GM19467 (cell line): ENCODE measurements at regions not wholly inside any gene's neighbourhood (a gene's known extent, or its start where the extent isn't known, plus 50 kb on each side); places are given as distances from the start of the nearest gene placed in this dataset.

Experiments
- ATAC-seq: cut with Tn5 transposase; IDR thresholded peaks from one replicate; pipeline ENCODE4 v1.9.1; 2021; ENCODE audit warnings: mild to moderate bottlenecking, moderate library complexity; ENCODE audit not compliant: unreplicated experiment

DNA sequence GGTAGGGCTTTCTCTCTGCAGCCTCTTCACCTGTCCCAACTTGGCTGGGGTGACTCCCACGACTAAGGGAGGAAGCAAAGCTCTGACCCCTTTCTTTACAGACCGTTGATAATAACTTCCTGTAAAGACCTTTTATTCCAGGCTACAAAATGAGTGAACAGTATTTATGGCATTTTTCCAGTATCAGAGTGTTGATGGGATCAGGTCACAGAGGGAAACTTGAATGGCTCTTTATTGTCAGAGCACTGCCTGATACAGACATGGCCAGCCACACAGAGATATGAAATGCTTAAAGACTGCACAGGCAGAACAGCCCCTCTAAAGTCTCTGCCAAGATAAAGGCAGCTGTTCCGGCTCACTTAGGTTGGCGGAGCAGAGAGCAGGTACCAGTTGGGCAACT lies 1033.9 kb upstream of the NR2F2 start:
- no peak for ATAC-seq

DNA sequence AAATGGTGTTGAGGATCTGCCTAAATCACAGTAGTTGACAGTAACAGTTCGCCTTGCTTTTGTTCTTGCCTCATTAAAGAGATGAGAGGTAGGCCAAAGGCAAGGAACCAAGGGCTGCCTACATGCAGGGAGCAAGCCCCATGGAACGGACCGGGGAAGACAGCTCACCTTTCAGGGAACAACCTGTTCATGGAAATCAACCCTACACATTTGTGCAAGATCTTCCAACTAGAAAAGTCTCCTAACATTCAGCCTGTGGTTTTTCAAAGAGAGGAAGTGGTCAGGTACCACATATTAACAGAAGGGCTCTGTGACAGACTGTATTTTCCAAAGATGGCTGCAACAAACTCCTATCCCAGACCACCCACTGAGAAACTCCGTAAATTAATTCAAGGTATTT lies 1031.8 kb upstream of the NR2F2 start:
- no peak for ATAC-seq

DNA sequence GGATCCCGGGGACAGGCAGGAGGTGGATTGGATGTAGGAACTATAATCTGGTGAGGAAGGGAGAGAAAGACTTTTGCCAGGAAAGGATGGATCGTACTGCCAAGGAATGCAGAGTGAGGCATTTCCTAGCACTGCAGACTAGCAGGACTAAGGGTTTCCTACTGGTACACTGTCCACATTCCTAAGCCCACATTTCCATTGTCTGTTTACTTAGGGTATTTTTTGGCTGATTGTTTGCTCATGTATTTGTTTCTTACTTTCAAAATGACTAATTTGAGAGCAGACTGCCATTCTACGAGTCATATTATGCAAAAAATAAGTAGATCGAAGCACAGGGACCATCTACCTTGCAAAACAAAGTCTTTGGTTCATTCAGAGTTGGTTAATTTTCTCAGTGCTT lies 1029.5 kb upstream of the NR2F2 start:
- ATAC-seq = no peak

DNA sequence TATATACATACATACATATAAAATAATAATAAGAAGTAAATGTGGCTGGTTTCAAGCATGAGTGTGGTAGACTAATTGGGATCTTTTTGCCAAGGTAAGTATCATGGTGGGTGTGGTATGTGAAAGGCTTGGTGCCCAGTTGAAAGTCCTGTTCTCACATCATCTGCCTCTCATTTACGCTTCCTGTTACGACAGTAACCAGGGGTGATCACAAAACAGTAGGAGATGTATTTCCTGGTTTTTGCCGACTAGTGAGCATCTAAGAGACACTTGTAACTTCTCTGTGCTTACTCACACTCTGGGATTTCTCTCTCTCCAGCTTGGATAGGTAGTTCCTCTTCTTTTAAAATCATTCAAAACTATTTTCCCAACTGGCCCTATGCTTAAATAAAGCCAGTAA lies 1028.3 kb upstream of the NR2F2 start:
- ATAC-seq = no peak

DNA sequence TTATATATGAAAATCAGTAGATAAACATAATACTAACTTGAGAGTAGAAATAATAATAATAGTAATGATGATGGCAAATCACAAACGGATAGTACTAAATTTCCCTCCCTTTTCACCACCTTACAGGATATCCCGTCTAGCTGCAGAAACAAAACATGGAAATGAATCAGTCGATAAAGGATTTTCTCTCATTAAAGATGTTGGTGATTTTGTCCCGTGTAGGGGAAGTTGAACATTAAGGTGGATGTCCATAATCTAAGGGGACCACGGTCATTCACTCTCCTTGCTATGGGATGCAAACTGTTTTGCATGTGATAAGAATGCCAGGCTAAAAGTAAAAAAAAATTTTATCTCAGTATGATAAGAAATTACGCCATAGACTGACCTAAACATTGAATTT lies 1027.7 kb upstream of the NR2F2 start:
- ATAC-seq = no peak

DNA sequence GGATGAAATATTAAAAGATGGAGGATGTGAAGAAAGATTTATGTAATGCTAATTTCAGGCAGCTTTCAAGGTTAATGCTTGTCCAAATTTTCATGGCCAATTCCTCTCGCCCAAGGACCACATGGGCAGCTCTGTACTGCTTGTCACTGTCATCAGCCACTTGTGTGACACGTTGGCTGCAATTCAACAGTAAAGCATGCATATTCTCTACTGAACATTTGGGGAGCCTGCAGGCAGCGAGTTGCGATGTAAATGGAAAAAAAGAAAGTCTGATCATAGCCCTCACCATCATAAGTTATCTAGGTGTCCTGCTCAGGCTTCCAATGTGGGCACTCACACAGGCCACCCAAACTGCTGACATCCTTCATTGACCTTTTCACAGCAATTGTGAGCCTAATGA lies 1026.8 kb upstream of the NR2F2 start:
- no peak for ATAC-seq

DNA sequence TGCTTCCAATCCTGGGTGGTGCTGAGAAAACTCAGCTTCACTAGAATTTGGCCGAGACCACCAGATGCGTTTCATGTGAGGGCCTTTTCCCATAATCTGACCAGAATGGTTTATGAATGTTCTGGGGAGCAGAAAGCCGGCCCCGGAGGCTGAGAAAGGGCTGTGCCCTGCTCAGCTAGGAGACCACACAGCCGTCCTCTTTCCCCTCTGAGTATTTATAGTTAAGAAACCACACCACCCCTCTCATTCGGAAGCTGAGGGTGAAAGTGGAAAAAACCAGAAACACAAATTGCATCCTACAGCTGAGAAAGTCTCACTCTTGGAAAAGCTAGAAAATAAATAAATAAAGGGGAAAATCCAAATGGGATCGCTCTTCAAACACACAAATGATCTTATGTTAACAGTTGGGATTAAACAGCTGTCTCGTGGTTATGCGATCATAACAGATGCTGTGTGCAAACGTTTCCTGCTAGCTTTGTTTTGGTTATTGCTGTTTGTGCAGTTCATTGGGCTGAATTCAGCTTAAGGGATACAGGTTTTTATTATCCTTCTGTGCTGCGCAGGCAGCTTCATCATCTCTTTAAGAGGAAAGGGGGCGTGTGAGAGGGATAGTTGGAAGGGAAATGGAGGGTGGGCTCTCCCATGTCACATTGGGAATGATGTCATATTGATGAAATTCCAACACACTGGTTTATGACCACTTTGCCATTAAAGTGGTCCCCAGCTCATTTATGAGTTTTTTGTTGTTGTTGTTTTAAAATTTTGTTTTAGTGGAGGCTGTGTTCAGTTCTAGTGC lies 1026.2 kb upstream of the NR2F2 start:
- ATAC-seq = no peak

DNA sequence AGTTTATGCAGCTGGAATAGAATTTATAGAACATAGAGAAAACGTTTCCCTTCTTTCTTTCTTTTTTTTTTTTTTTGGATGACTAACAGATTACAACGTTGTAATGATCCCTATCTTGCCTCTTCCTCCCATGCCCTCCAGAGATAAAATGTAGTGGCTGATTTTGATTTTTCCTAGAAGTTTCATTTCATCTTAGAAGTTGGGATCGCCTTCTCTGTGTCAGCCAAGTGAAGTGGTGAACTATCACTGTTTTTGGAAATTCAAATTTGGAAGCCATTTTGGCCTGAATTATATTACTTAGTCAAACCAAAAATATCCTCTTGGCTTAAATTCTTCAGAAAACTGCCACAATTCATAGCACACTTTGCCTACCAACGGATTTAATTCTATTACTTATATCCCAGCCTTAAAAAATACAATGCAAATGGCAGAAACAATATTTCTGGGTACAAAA lies 1025.5 kb upstream of the NR2F2 start:
- no peak for ATAC-seq

DNA sequence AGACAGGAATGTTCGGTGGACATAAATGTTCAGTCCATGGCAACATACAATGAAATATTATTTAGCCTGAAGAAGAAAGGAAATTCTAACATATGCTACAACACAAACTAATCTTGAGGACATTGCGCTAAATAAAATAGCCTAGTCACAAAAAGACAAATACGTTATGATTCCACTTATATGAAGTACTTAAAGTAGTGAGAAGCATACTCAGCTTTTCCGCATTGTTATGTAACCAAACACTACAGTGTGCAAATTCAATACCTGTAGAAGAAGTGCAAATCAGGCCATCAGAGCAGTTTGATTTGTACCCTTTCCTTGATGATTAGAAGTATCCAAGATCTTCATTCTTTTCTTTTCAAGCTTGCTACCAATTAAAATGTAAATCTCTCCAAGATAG lies 1023.4 kb upstream of the NR2F2 start:
- no peak for ATAC-seq

DNA sequence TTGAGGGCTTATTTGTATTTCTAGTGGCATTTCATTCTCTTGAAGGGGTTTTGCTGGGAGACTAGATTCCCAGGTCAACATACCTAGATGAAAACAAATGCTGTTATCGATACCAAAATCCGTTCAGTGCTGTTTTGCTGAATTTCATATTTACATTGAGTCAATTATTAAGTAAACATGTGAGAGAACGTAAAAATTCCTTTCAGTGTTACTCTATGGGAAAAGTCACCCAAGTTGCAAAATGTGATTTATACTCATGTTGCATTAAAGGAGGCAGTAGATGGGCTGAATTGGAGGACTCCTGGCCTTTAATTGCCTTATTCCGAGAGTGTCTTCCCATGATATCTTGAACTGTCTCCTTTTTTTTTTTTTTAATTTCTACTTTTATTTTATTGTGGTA lies 1011.3 kb upstream of the NR2F2 start:
- ATAC-seq = no peak

DNA sequence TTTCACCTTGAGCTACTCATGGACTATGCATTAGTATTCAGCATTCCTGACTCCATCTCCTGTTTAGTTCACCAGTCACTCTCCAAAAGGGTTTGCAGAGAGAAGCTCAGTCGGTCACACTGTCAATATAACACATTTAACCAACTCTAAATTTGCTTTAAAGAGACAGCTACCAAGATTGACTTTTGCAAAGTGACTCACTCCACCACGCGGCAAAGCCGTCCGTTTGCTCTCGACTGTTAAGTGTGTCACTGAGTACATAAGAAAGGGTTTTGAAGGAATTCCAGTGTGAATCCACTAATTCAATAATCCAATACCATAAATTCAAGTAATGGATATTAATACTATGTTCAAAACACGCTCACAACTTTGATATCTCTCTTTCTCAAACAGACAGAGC lies 1006.7 kb upstream of the NR2F2 start:
- ATAC-seq = no peak

DNA sequence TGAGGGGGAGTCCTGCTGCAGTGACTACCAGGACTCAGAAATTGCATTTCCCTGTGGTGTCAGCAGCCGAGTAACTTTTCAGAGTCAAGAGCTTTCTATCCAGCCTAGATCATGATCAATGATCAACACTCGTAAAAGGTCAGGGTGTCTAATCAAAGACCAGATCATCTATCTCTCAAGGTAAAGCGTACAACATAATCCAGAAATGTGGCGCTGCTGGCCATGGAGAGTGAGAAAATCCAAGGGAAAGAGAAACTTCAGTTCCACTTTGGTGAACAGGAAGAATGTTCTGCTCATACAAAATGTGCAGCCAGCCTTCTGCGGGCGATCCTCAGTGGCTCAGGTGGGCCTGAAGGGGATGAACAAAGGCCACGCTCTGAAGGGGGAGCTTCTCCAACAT lies 1005.8 kb upstream of the NR2F2 start:
- no peak for ATAC-seq

DNA sequence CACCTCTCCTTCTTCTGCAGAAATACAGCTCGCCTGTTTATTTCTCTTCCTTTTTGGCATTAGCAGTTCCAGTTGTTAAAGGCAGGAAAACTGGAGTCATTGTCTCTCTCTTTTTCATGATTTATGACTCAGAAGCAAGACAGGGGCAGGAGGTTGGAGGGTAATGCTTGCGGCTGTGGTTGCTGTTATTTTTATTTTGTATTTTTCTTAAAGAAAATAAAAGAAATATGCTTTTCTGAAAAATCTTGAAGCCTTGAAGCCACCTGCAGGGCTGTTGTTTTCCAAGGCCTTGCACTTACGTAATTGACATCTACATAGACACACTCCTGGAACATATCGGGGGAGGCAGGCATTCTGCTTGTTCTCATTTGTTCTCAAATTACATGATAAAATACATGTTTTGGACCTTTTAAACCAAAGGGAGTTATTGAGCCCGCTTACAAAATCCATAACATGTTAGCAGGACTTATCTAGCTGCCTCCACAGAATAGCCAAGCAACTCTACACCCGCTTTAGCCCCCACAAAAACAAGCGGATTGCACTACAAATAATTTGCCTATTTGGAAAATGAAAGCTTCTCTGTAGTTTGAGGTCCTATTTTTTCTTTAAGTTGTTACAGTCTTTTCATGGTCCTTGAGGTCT lies 1004.6 kb upstream of the NR2F2 start:
- ATAC-seq = no peak

DNA sequence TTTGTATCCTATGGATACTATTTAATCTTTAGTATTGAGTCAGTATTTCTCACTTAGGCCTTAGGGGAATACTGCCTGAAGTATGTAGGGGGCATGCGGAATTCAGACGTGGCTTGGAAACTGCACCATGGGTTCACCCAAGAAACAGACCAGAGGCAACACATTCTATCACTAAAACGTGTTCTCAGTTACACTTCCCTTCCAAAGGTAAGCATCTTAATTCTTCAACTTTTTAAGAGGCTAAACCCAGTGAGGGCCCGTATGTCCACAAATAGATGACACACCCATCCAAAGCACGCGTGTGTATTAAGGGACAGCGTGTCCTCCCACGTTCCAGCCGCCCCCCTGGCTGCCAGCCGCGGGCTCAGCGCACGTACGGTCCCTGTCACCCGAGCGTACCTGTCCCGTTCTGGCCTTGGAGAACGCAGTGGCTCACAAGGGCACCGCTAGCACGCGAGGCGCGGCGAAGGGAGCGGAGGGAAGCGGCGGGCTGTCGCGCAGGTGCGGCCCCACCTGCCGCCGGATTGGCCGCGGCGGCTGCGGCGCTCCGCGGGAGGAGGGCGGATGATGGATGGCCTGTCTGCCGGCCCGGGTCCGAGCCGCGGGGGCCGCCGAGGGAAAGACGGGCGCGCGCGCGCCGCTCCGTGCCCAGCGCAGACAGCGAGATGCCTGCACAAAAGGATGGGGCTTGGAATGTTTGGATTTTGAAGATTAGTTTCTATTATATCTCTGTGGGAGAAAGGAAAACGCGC lies 1003.9 kb upstream of the NR2F2 start:
- ATAC-seq = no peak

DNA sequence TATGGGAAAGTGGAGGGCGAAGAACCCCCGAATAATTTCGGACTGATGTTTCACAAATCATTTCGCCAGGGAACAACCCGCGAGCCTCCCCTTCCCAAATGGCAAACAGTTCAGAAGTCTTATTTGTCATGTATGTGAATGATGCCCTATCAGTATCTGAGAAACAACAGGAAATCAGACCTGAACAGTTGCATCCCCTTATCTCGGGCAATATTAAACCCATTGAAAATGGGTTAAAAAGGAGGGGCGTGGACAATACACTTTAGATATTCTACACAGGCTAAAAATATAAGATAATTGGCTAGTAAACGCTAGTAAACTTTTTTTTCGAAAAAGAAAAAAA lies 1003.3 kb upstream of the NR2F2 start:
- ATAC-seq = no peak

DNA sequence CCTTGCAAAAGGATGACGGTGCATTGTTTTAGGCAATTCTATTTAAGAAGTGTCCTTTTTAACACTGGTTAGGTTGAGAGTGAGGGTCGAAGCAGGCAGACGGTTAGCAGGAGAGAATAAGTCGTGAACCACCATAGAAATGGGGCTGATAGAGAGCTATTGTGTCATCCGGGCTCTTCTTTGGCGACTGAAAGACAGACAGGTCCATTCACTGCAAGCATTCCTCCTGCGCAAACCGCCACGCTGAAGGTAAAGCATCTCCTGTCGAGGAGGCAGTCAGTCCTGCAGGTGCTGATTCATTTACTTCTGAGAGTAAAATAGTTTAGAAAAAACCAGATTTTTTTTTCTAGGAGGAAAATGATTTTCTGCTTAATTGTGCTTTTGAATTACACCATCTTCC lies 1002.8 kb upstream of the NR2F2 start:
- no peak for ATAC-seq

DNA sequence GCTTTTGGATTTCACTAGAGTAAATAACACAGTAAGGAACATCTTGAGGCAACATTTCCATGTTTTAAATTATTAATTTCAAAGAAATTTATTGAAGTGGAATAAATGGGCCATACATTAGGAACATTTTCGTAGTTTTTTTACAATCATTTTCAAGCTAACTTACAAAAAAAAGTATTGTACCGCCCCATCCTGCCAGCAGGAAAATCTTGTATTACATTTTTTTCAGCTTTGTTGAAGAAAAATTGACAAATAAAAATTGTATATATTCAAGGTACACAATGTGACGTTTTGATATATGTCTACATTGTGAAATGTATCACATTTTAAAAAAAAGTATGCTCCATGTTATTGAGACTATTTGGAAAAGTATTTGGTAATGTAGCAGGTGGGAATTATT lies 1001.9 kb upstream of the NR2F2 start:
- no peak for ATAC-seq

DNA sequence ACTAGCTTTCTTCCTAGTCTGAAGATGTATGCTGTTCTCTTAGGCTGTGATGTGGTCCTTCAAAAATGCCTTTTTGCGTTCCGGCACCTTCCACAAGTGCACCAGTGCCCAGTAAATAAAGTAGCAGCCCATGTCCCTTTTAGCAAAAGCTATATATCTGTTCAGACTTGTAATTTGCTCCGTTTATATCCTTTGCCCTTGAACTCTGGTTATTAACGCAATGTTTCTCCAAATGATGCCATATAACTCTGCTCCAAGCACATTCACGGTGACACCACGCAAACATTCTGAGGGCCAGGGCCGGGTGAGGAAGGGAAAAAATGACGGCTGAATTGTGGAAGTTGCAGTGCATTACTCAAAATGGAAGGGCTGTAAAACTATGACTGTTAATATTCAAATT lies 1001.1 kb upstream of the NR2F2 start:
- no peak for ATAC-seq

DNA sequence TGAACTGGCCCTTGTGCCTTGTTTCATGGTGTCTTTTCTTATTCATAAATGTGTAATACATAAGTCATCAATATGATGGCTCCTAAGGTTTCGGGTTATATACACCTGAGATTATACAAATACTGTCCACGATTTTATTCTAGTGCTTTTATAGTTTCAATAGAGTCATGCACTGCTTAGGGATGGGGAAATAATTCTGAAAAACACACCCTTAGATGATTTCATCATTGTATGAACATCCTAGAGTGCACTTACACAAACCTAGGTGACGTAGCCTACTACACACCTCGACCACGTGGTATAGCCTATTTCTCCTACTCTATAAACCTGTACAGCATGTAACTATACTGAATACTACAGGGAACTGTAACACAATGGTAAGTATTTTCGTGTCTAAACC lies 988.8 kb upstream of the NR2F2 start:
- ATAC-seq = no peak

DNA sequence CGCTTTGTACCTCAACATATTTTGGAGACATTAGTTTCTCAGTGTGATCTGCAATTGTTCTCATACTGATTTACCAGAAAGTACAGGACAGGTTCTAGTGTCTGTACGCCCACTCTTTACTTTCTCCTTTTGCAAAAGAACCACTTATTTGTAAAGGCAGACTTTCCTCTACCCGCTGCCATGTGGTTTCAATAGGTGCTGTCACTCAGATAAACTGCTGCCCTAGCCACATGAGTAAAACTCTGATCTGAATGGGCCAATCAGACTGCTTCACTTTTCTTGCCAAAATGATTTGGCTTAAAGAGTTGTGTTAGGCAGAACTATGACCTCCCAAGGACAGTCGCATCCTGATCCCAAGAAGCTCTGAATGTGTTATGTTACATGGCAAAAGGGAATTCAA lies 984.6 kb upstream of the NR2F2 start:
- no peak for ATAC-seq

DNA sequence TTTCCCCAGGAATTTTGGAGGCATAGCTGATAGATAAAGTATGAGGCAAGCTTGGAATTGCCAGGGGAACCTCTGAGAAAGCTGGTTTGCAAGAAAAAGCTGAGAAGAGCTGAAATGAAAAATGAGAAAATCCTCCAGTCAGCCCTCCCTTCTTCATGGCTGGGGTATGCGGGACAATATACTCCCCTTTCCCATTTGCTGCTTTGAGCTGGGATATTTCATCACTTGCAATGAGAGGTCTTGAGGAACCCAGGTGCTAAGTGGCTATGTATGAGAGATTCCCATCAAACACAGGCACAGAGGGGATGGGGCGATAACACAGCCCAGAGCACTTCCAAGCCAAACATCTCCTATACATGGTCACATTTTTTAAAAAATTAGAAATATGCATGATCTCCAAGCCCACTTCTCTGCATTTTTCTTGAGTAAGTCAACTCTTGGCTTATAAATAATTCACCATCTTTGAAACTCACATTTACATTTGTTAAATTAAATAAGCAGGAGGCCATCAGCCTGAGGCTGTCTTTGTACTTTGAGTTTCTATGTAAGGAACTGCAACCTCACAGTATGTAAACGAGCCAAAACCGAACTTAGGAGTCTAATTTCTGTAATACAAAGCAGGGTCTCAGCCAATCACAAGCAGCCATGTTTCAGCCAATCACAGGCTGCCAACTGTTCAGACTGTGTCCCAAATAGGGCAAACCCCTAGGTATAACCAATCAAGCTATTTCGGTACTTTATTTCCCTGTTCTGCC lies 983.6 kb upstream of the NR2F2 start:
- no peak for ATAC-seq
